ENCODE measurements at regions not wholly inside any gene's neighbourhood (a gene's known extent, or its start where the extent isn't known, plus 50 kb on each side); places are given as distances from the start of the nearest gene placed in this dataset.

GRCh38 chr10:9688711-9689110 lies 1329.0 kb upstream of the CELF2 start:
- peaks cover under 1% of the 10 kb centered on the region; the same call in 1 of the 2 replicates for H3K9me3 ChIP-seq (ENCODE audit: low read length)
- no peak overlapping the region for H3K9ac ChIP-seq (ENCODE audit: low read length)
- no peak overlapping the region for H3K4me3 ChIP-seq (ENCODE audit: low read length)
- peaks cover 12% of the 10 kb centered on the region for H3K4me1 ChIP-seq (ENCODE audit: low read length)
- no peak overlapping the region for H3K4me2 ChIP-seq (ENCODE audit: low read depth, low read length, poor library complexity, severe bottlenecking)
- H4K20me1 ChIP-seq (ENCODE audit: insufficient read depth, low read depth, low read length): no peaks in the 10 kb centered on the region
- H3K9me2 ChIP-seq (replicated peaks; ENCODE audit: insufficient read depth, low read length): no peaks in the 10 kb centered on the region
- no peaks in the 10 kb centered on the region; the same call in 1 of the 2 replicates for H3K36me3 ChIP-seq (ENCODE audit: insufficient read depth, low read length)
- H3K79me2 ChIP-seq (ENCODE audit: low read length): no peaks in the 10 kb centered on the region
- no peak overlapping the region; the same call in 1 of the 2 replicates for H2AFZ ChIP-seq (ENCODE audit: low read length)
- no peak overlapping the region for H3K27ac ChIP-seq (ENCODE audit: low read length)
- DNase-seq: no peak
- no peaks in the 10 kb centered on the region for H3K27me3 ChIP-seq (ENCODE audit: low read length)

- Histone ChIP-seq H3K36me3 (ENCODE audit: insufficient read depth, low read length) (no peaks in the 10 kb centered on the region), H3K4me2 (ENCODE audit: low read depth, low read length, poor library complexity, severe bottlenecking) (no peak overlapping the region), H3K4me3 (ENCODE audit: low read length) (no peak overlapping the region), H3K27ac (ENCODE audit: low read length) (no peak overlapping the region), H3K9me3 (ENCODE audit: low read length) (peaks cover 18% of the 10 kb centered on the region), H3K4me1 (ENCODE audit: low read length) (no peaks in the 10 kb centered on the region), H2AFZ (ENCODE audit: low read length) (0 out of 2 replicates have a peak overlapping the region, but pooled peaks have one; percentile 10), H3K9ac (ENCODE audit: low read length) (no peak overlapping the region), H4K20me1 (ENCODE audit: insufficient read depth, low read depth, low read length) (no peaks in the 10 kb centered on the region), H3K79me2 (ENCODE audit: low read length) (no peaks in the 10 kb centered on the region), H3K27me3 (ENCODE audit: low read length) (no peaks in the 10 kb centered on the region), H3K9me2 (replicated peaks; ENCODE audit: insufficient read depth, low read length) (no peaks in the 10 kb centered on the region)
- DNase-seq: no peak
These were observed 1310.5 kb upstream of the CELF2 start for GRCh38 chr10:9707216-9707615.

- H3K9me2 ChIP-seq (replicated peaks; ENCODE audit: insufficient read depth, low read length): no peaks in the 10 kb centered on the region
- peaks cover 29% of the 10 kb centered on the region for H3K9me3 ChIP-seq (ENCODE audit: low read length)
- H3K9ac ChIP-seq (ENCODE audit: low read length): no peak overlapping the region
- H4K20me1 ChIP-seq (ENCODE audit: insufficient read depth, low read depth, low read length): no peaks in the 10 kb centered on the region
- no peak overlapping the region for H3K4me2 ChIP-seq (ENCODE audit: low read depth, low read length, poor library complexity, severe bottlenecking)
- H3K27me3 ChIP-seq (ENCODE audit: low read length): no peaks in the 10 kb centered on the region
- no peak overlapping the region for H2AFZ ChIP-seq (ENCODE audit: low read length)
- H3K4me1 ChIP-seq (ENCODE audit: low read length): no peaks in the 10 kb centered on the region
- no peak overlapping the region for H3K4me3 ChIP-seq (ENCODE audit: low read length)
- no peaks in the 10 kb centered on the region for H3K36me3 ChIP-seq (ENCODE audit: insufficient read depth, low read length)
- no peak overlapping the region for H3K27ac ChIP-seq (ENCODE audit: low read length)
- H3K79me2 ChIP-seq (ENCODE audit: low read length): no peaks in the 10 kb centered on the region
- DNase-seq: no peak
These were observed 1307.8 kb upstream of the CELF2 start for GRCh38 chr10:9709849-9710248.

GRCh38 chr10:9712393-9712792 lies 1305.3 kb upstream of the CELF2 start:
- Histone ChIP-seq H3K9me2 (replicated peaks; ENCODE audit: insufficient read depth, low read length) (no peaks in the 10 kb centered on the region), H3K9me3 (ENCODE audit: low read length) (peaks cover 29% of the 10 kb centered on the region), H3K4me1 (ENCODE audit: low read length) (no peaks in the 10 kb centered on the region), H3K9ac (ENCODE audit: low read length) (no peak overlapping the region), H4K20me1 (ENCODE audit: insufficient read depth, low read depth, low read length) (no peaks in the 10 kb centered on the region), H3K4me2 (ENCODE audit: low read depth, low read length, poor library complexity, severe bottlenecking) (no peak overlapping the region), H3K36me3 (ENCODE audit: insufficient read depth, low read length) (no peaks in the 10 kb centered on the region), H3K27ac (ENCODE audit: low read length) (no peak overlapping the region), H2AFZ (ENCODE audit: low read length) (no peak overlapping the region), H3K79me2 (ENCODE audit: low read length) (no peaks in the 10 kb centered on the region), H3K4me3 (ENCODE audit: low read length) (no peak overlapping the region), H3K27me3 (ENCODE audit: low read length) (no peaks in the 10 kb centered on the region)
- no peak for DNase-seq

GRCh38 chr10:9719246-9719645 lies 1298.4 kb upstream of the CELF2 start:
- Histone ChIP-seq H3K4me3 (ENCODE audit: low read length) (no peak overlapping the region), H3K79me2 (ENCODE audit: low read length) (no peaks in the 10 kb centered on the region), H3K27ac (ENCODE audit: low read length) (no peak overlapping the region), H3K4me2 (ENCODE audit: low read depth, low read length, poor library complexity, severe bottlenecking) (no peak overlapping the region), H3K9ac (ENCODE audit: low read length) (no peak overlapping the region), H3K9me3 (ENCODE audit: low read length) (peaks cover 6% of the 10 kb centered on the region; the same call in 1 of the 2 replicates), H3K27me3 (ENCODE audit: low read length) (no peaks in the 10 kb centered on the region), H2AFZ (ENCODE audit: low read length) (no peak overlapping the region), H3K4me1 (ENCODE audit: low read length) (no peaks in the 10 kb centered on the region), H3K9me2 (replicated peaks; ENCODE audit: insufficient read depth, low read length) (no peaks in the 10 kb centered on the region), H3K36me3 (ENCODE audit: insufficient read depth, low read length) (no peaks in the 10 kb centered on the region), H4K20me1 (ENCODE audit: insufficient read depth, low read depth, low read length) (no peaks in the 10 kb centered on the region)
- no peak for DNase-seq

- Histone ChIP-seq H3K9ac (ENCODE audit: low read length) (no peak overlapping the region), H2AFZ (ENCODE audit: low read length) (no peak overlapping the region), H3K4me1 (ENCODE audit: low read length) (peaks cover 15% of the 10 kb centered on the region), H3K27me3 (ENCODE audit: low read length) (no peaks in the 10 kb centered on the region), H3K27ac (ENCODE audit: low read length) (no peak overlapping the region), H3K79me2 (ENCODE audit: low read length) (no peaks in the 10 kb centered on the region), H3K4me3 (ENCODE audit: low read length) (no peak overlapping the region), H3K36me3 (ENCODE audit: insufficient read depth, low read length) (no peaks in the 10 kb centered on the region), H3K9me3 (ENCODE audit: low read length) (no peaks in the 10 kb centered on the region), H3K9me2 (replicated peaks; ENCODE audit: insufficient read depth, low read length) (no peaks in the 10 kb centered on the region), H3K4me2 (ENCODE audit: low read depth, low read length, poor library complexity, severe bottlenecking) (no peak overlapping the region), H4K20me1 (ENCODE audit: insufficient read depth, low read depth, low read length) (no peaks in the 10 kb centered on the region)
- no peak for DNase-seq
These were observed 1283.9 kb upstream of the CELF2 start for GRCh38 chr10:9733766-9734165.

GRCh38 chr10:9734218-9734617 lies 1283.5 kb upstream of the CELF2 start:
- Histone ChIP-seq H3K9ac (ENCODE audit: low read length) (no peak overlapping the region), H3K4me1 (ENCODE audit: low read length) (peaks cover 15% of the 10 kb centered on the region), H3K4me2 (ENCODE audit: low read depth, low read length, poor library complexity, severe bottlenecking) (no peak overlapping the region), H3K9me3 (ENCODE audit: low read length) (no peaks in the 10 kb centered on the region), H3K27ac (ENCODE audit: low read length) (no peak overlapping the region), H2AFZ (ENCODE audit: low read length) (no peak overlapping the region), H4K20me1 (ENCODE audit: insufficient read depth, low read depth, low read length) (no peaks in the 10 kb centered on the region), H3K36me3 (ENCODE audit: insufficient read depth, low read length) (no peaks in the 10 kb centered on the region), H3K79me2 (ENCODE audit: low read length) (no peaks in the 10 kb centered on the region), H3K27me3 (ENCODE audit: low read length) (no peaks in the 10 kb centered on the region), H3K4me3 (ENCODE audit: low read length) (no peak overlapping the region), H3K9me2 (replicated peaks; ENCODE audit: insufficient read depth, low read length) (no peaks in the 10 kb centered on the region)
- DNase-seq: no peak

- DNase-seq: no peak
- Histone ChIP-seq H3K9me2 (replicated peaks; ENCODE audit: insufficient read depth, low read length) (no peaks in the 10 kb centered on the region), H2AFZ (ENCODE audit: low read length) (no peak overlapping the region), H3K4me3 (ENCODE audit: low read length) (no peak overlapping the region), H3K36me3 (ENCODE audit: insufficient read depth, low read length) (no peaks in the 10 kb centered on the region), H3K79me2 (ENCODE audit: low read length) (no peaks in the 10 kb centered on the region), H3K4me1 (ENCODE audit: low read length) (peaks cover 15% of the 10 kb centered on the region), H3K27me3 (ENCODE audit: low read length) (no peaks in the 10 kb centered on the region), H4K20me1 (ENCODE audit: insufficient read depth, low read depth, low read length) (no peaks in the 10 kb centered on the region), H3K9me3 (ENCODE audit: low read length) (no peaks in the 10 kb centered on the region), H3K9ac (ENCODE audit: low read length) (no peak overlapping the region), H3K27ac (ENCODE audit: low read length) (no peak overlapping the region), H3K4me2 (ENCODE audit: low read depth, low read length, poor library complexity, severe bottlenecking) (no peak overlapping the region)
These were observed 1281.9 kb upstream of the CELF2 start for GRCh38 chr10:9735731-9736130.

GRCh38 chr10:9743639-9744038 lies 1274.0 kb upstream of the CELF2 start:
- Histone ChIP-seq H3K4me3 (ENCODE audit: low read length) (no peak overlapping the region), H3K36me3 (ENCODE audit: insufficient read depth, low read length) (no peaks in the 10 kb centered on the region), H4K20me1 (ENCODE audit: insufficient read depth, low read depth, low read length) (no peaks in the 10 kb centered on the region), H3K27me3 (ENCODE audit: low read length) (no peaks in the 10 kb centered on the region), H3K9ac (ENCODE audit: low read length) (no peak overlapping the region), H3K9me3 (ENCODE audit: low read length) (no peaks in the 10 kb centered on the region), H3K4me1 (ENCODE audit: low read length) (peaks cover 5% of the 10 kb centered on the region), H2AFZ (ENCODE audit: low read length) (0 out of 2 replicates have a peak overlapping the region, but pooled peaks have one; percentile 1), H3K27ac (ENCODE audit: low read length) (no peak overlapping the region), H3K79me2 (ENCODE audit: low read length) (no peaks in the 10 kb centered on the region), H3K4me2 (ENCODE audit: low read depth, low read length, poor library complexity, severe bottlenecking) (no peak overlapping the region), H3K9me2 (replicated peaks; ENCODE audit: insufficient read depth, low read length) (no peaks in the 10 kb centered on the region)
- DNase-seq: no peak

Measured in Karpas-422 (cell line).